AG04449 (cell line): ENCODE measurements at regions not wholly inside any gene's neighbourhood (a gene's known extent, or its start where the extent isn't known, plus 50 kb on each side); places are given as distances from the start of the nearest gene placed in this dataset.
"Not testable (repeated sequence)": the region's sequence is repeated elsewhere in the genome, so short reads cannot be mapped to it uniquely, and the experiment has no call there.

Experiments used
- CTCF ChIA-PET: fragments of 350-600 bp; formaldehyde crosslinking; extraction: SDS; loops from one replicate; lab custom pipeline; 2021; ENCODE audit warnings: antibody characterized with exemption; lab: Yijun Ruan, JAX
- POLR2A ChIA-PET: fragments of 400-600, 350-600 bp; formaldehyde crosslinking; extraction: SDS; loops from one replicate; lab custom pipeline; 2020; ENCODE audit warnings: antibody characterized with exemption, inconsistent platforms; lab: Yijun Ruan, JAX
- DNase-seq: peaks from one replicate; pipeline ENCODE4 v3.0.0-alpha.2; 2010; ENCODE audit warnings: low read depth, low spot score
- H3K4me3 ChIP-seq: 2 replicates; pipeline ENCODE4 v1.5.1; 2011; ENCODE audit warnings: low read depth, mild to moderate bottlenecking, control low read depth, low read length

DNA sequence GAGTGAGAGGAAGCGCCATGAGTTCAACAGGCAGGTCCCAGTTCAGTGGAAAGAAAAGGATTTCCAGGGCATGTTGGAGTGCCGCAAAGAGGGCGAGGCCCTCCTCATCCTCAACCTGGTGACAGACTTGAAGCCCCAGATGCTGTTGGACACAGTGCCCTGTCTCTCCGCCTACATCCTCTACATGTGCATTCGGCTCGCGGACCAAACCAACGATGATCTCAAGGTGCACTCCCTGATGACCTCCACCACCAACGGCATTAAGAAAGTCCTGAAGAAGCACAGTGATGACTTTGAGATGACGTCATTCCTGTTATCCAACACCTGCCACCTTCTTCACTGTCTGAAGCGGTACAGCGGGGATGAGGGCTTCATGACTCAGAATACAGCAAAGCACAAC is 1667.4 kb downstream of the SPATA31A7 start:
- DNase-seq, H3K4me3 ChIP-seq, POLR2A ChIA-PET, CTCF ChIA-PET: not testable (repeated sequence)

DNA sequence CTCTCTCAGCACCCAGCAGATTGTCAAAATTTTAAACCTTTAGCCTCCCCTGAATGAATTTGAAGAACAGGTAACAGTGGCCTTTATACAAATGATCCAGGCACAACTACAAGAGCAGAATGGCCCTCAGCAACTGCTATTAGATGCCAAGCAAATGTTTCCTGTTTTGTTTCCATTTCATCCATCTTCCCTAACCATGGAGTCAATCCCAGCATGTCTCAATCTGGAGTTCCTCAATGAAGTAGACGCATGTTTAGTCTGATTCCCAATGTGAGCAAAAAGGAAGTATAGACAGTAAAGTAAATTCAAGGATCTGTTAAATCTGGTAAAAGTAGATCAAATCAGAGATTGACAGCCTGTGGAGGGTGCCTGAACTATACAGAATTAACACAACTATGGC is 1668.4 kb downstream of the SPATA31A7 start:
- DNase-seq, CTCF ChIA-PET, POLR2A ChIA-PET, H3K4me3 ChIP-seq: not testable (repeated sequence)

DNA sequence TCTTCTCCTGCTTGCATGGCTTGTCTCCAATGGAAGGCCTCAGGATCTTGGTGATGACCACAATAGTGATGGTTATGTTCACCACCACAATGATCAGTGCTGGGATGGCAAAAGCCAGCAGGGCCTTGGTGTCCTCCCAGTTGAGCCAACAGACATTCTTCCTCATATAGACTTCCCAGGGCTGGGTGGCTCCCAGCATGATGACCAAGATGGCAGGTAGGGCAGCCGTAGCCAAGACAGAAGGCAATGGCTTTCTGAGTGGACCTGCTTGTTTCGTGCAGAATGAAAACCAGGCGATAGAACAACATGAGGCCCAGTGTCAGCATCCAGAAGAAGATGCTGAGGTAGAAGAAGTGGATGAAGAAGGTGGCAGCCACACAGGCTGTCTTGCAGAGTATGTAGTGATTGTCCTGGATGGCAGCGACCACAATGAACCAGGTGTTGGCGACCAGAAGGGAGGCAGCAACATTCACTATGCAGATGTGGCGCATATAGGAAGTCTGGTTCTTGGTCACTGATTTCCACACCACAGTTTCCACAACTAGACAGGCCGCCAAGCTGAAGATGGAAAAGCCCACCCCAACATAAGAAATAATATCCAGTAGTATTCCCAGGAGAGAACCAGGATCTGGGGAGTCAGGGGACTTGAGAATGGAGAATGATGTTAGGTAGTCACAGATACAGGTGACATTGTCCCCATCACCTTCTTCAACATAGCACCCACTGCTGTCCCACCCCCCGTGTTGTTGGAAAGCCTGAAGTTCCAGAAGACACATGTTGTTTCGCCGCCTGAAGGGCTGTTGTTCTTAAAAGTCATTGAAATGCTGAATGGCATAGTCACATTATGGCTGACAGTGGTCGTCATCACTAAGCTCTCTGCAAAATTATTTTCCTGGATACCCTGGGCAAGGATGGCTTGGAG is 1671.4 kb downstream of the SPATA31A7 start:
- H3K4me3 ChIP-seq, CTCF ChIA-PET, DNase-seq, POLR2A ChIA-PET: not testable (repeated sequence)

DNA sequence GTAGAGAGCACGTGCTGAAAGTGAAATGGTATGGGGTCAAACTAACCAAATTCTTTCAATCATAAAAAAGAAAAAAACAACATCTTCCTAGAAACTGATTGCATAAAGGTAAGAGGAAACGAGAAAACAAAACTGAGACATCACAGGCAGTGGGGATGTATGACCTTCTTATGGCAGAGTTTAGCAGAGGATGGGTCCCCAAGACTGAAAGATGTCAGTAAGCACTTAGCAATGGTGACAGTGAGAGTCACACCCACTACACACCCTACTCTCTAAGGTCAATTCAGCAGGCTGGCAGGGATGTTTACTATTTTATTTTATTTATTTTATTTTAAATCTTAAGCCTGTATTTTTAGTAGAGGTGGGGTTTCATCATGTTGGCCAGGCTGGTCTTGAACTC is 1672.3 kb downstream of the SPATA31A7 start:
- CTCF ChIA-PET, POLR2A ChIA-PET, DNase-seq, H3K4me3 ChIP-seq: not testable (repeated sequence)

DNA sequence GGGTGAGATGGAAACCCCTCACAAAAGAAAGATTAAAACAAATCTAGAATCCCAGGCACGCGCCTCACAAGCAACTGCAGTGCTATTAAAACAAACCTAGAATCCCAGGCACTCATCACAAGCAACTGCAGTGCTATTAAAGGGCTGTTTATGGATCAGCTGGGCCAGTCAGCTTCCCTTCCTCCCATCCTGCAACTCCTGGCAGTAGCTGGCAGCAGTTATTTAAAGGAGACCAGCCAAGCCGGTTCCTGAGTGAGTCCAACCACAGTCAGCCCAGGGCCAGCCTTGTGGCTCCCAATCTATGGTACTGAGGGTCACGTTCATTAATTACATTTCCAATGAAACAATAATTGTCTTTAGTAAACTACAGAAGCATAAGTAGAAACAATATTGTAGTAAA is 1673.5 kb downstream of the SPATA31A7 start:
- POLR2A ChIA-PET, CTCF ChIA-PET: not testable (repeated sequence)

DNA sequence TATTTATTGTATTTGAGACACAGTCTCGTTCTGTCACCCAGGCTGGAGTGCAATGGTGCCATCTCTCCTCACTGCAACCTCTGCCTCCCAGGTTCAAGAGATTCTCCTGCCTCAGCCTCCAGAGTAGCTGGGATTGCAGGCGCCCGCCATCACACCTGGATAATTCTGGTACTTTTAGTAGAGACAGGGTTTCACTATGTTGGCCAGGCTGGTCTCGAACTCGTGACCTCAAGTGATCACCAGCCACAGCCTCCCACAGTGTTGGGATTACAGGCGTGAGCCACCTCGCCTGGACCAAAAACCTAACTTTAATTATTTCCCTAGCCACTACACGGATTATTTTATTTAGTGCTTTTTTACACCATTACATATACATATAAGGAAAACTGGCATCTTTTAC is 1674.0 kb downstream of the SPATA31A7 start:
- POLR2A ChIA-PET, H3K4me3 ChIP-seq, CTCF ChIA-PET, DNase-seq: not testable (repeated sequence)

More for the DNA sequence above, 1673.5 kb downstream of the SPATA31A7 start:
- DNase-seq, H3K4me3 ChIP-seq: not testable (repeated sequence)

DNA sequence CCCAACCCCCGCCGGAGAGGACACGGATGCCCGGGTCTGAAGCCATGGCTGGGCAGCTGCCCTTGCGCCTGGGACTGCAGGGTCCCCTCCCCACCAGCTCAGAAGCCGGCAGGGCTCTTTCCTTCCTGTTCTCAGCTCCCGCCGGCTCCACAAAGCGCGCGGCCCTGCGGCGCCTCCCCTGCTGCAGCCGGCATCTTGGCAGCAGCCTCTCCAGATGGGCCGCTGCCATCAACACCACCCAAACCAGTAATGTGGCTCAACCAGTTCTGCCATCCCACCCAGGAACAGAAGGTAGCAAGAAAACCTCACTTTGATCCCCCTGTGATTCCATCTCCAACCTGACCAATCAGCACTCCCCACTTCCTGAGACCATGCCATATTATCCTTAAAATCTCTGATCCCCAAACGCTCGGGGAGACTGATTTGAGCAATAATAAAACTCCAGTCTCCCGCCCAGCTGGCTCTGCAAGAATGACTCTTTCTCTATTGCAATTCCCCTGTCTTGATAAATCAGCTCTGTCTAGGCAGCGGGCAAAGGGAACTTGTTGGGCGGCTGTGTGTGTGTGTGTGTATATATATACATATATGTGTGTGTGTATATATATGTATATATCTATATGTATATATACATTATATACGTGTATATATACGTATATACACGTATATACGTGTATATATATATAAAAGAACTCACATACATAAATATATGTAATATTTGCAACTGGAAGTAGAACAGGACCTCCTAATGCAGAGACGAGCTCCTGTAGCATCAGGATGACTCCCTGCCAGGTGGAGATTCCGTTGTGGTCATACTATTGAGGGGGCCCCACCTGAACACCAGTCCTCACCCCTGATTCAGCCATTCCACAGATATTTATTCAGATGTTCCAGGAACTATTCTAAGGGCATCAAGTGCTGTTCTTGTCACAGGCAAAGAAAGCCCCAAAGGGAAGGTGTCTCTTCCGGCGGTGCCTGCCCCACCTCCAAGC is 1674.9 kb downstream of the SPATA31A7 start:
- DNase-seq, CTCF ChIA-PET, POLR2A ChIA-PET, H3K4me3 ChIP-seq: not testable (repeated sequence)

DNA sequence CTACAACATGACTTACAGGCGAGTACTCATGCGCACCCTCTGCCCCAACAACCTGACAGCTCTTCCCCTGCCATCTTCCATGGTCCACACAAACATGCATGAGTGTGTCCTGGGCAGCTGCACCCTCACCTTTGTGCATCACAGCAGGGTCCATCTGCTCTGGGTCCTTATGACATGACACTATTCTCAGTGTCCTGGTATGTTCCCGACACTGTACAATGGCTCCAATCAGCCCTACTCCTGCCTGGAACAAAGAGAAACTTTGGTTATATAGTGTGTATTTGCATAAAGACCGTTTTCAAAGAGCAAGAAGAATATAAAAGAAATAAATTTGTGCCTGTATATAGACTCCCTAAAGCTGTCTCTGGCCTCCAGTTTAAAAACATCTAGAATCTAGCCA is 1679.2 kb downstream of the SPATA31A7 start:
- CTCF ChIA-PET, DNase-seq, POLR2A ChIA-PET: not testable (repeated sequence)

DNA sequence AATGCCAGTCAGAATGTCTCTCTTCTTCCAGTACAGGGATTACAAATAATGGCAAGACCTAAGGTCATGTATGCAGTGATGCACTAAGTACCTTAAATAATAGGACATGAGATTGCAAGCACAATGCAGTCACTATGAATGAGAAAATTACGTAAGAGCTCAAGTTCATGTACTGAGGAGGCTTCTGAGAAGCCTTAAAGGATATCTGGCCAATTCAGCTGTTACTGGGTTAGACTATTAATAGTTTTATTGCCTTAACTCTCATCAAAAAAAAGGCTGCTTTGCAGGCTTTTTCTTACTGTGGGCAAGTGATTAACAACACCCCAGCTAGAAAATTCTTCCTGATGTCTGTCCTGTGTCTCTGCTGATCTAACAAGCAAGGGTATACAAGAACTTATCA is 1681.9 kb downstream of the SPATA31A7 start:
- DNase-seq, H3K4me3 ChIP-seq, CTCF ChIA-PET, POLR2A ChIA-PET: not testable (repeated sequence)

More for the DNA sequence above, 1679.2 kb downstream of the SPATA31A7 start:
- not testable (repeated sequence) for H3K4me3 ChIP-seq

DNA sequence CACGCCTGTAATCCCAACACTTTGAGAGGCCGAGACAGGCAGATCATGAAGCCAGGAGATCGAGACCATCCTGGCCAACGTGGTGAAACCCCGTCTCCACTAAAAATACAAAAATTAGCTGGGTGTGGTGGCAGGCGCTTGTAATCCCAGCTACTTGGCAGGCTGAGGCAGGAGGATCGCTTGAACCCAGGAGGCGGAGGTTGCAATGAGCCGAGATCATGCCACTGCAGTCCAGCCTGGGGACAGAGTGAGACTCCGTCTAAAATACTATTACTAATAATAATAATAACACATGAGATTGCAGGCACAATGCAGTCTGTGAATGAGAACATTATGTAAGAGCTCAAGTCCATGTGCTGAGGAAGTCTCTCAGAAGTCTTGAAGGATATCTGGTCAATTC is 1684.4 kb downstream of the SPATA31A7 start:
- DNase-seq, POLR2A ChIA-PET, CTCF ChIA-PET, H3K4me3 ChIP-seq: not testable (repeated sequence)

DNA sequence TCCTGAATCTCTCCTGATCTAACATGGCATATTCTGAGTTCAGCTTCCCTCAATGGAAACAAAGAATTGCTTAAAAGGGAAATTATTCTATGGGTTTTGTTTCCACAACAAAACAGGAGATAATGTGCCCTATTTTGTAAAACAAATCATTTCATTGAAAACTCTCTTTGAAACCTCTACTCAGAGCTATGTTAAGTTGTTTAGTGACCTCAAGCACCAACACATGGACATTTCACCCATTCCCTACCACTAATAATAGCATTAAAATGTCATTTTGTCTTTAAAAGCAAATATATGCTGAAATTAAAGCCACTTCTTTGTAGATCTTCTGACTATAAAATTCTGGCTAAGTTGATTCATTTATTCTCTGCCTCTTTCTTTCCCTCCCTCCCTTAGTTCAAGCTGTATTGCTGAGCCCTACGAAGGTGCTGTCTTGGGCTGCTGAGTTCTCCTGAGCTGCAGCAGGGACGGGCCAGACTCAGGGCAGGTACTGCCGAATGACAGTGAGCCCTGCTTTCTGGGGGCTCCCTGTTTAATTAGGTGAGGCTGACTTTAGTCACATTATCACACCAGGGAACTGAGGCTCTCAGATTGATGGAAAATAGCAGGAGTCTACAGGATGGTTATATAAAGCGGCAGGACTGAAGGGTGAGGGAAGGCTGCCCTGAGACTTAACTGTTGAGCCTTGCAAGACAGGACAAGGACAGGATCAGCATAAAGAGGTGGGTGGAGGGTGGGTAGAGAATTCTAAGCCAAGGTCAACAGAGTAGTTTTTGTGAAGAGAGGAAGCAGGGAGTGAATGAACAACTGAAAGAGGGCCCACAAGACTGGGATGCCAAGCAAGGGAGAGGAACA is 1685.1 kb downstream of the SPATA31A7 start:
- CTCF ChIA-PET, result not testable (repeated sequence)

DNA sequence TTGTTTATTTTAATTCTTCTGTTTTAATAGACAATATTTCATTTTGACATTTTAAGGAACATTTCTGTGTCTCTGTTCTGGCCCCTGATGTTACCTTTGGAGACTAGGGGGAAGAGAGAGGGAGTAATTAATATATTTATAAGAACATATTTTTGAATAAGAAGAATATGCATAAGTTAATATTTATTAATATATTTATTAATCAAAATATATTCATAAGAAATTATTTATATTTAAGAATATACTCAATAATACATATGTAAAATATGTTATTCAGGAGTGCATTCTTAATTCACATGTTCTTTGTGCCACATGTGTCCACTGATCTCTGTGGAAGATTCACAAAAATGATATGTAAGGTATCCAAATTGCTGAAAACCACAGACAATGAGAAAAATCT is 1687.7 kb downstream of the SPATA31A7 start:
- DNase-seq, H3K4me3 ChIP-seq, CTCF ChIA-PET, POLR2A ChIA-PET: not testable (repeated sequence)

More for the DNA sequence above, 1685.1 kb downstream of the SPATA31A7 start:
- POLR2A ChIA-PET, DNase-seq, H3K4me3 ChIP-seq: not testable (repeated sequence)

DNA sequence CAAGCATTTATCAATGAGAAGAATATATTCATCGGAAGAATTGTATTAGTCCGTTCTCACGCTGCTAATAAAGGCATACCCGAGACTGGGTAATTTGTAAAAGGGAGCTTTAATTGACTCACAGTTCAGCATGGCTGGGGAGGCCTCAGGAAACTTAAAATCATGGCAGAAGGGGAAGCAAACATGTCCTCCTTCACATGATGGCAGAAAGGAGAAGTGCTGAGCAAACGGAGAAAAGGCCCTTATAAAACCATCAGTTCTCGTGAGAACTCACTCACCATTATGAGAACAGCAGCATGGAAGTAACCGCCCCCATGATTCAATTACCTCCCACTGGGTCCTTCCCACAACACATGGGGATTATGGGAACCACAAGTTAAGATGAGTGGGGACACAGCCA is 1688.2 kb downstream of the SPATA31A7 start:
- POLR2A ChIA-PET, DNase-seq, CTCF ChIA-PET, H3K4me3 ChIP-seq: not testable (repeated sequence)

DNA sequence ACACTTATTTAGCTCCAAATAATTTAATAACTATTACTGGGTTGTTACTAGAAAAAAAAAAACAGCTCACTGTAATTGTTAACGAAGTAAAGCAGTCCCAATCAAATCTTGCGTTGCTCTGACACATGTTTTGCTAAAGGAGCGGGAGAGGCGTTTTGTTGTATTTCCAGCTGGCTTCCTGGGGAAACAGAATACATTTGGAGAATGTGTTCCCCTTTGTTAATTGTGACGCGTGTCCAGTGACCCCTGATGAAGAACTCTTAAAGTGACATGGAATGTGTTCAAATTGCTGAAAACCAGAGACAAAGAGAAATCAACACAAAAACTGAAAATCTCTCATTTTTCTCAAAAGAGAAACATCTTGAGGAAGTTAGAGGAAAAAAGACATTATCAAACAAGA is 1690.6 kb downstream of the SPATA31A7 start:
- POLR2A ChIA-PET, DNase-seq, H3K4me3 ChIP-seq, CTCF ChIA-PET: not testable (repeated sequence)

DNA sequence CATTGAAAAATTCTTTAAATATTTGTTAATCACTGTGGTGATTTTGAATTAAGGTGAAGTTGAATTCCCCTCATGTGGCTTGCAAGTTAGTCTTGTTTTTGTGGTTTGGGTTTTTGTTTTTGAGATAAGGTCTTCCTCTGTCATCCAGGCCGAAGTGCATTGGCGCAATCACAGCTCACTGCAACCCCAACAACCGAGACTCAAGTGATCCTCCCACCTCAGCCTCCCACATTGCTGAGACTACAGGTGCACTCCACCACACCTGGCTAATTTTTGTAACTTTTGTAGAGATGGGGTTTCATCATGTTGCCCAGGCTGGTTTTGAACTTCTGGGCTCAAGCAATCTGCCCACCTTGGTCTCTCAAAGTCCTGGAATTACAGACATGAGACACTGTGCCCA is 1691.1 kb downstream of the SPATA31A7 start:
- H3K4me3 ChIP-seq, CTCF ChIA-PET, POLR2A ChIA-PET, DNase-seq: not testable (repeated sequence)
